ENCODE measurements at regions not wholly inside any gene's neighbourhood (a gene's known extent, or its start where the extent isn't known, plus 50 kb on each side); places are given as distances from the start of the nearest gene placed in this dataset.
"Not testable (repeated sequence)": the region's sequence is repeated elsewhere in the genome, so short reads cannot be mapped to it uniquely, and the experiment has no call there.

DNA sequence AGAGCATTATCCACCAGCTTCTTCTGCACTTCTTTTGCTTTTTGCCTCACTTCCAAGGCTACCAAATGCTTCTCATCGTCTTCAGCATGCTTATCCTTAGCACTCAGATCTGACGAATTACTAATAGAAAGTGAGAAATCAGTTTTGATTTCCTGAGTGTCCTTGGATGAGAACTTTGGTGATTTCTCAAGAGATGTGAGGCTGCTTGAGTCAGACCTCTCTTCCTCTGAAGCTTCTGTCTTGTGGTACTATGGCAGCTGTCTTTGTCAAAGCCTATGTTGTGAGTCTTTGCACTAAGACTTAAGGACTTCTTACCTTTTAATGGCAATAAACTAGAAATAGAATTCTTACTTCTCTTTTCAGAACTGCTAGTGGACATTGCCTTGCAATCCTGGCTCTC lies 169.9 kb downstream of the CPE start:
- no peak for DNase-seq

DNA sequence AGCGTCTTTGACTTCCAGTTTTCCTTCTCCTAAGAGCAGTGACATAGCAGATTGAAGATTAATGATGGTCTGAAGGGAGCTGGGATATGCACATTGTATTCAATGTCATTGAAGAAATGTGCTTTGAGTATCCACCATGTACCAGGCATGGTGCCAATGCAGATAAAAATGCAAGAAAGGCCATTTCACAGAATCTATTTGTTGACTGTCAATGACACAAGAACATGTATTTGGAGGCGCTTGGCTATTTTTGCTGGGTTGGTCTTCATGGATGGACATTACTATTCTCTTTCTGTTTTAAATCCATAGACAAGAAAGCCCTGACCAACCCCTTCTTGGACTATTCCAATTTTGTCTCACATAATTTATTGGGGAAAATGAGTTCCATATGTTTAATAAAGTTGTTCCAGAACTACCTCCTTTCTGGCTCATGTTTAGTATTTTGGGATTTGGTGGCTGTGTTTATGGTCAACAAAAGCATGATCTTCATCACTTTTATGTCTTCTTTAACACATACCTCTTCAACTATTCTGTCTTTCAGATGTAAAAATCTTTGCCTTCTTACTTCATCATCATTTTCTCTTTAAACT lies 174.5 kb downstream of the CPE start:
- no peak for DNase-seq

DNA sequence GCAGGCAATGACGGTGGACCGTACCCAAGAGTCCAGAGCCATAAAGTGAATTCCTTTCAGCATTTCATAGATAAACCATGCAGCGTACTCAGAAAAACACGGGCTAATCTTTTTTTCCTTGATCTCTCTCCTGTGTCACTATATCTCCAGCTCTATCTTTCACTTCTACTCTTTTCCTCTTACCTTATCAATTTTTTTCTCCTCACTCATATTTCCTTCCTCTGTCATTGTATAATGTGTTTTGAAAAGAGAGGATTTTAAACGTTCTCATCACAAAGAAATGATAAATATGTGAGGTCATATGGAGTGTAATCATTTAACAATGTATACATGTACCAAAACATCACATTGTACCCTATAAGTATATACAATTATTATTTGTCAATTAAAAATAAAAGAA lies 176.5 kb downstream of the CPE start:
- no peak for DNase-seq

DNA sequence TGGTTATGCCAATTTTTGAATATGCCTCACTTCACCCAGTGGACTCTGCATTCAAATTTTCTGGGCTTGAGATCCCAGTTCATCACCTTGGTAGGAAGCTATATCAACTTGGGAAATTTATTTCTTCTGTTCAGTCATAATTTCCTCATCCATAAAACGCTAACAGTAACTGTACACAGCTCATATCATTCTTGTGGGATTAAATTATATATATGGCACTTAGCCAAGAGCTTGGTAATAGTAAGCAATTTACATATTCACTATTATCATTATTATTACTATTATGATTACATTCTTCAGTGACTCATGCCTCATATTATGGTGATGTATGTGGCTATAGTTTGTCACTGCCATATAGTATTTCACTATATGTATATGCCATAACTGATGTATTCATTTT lies 177.6 kb downstream of the CPE start:
- no peak for DNase-seq

DNA sequence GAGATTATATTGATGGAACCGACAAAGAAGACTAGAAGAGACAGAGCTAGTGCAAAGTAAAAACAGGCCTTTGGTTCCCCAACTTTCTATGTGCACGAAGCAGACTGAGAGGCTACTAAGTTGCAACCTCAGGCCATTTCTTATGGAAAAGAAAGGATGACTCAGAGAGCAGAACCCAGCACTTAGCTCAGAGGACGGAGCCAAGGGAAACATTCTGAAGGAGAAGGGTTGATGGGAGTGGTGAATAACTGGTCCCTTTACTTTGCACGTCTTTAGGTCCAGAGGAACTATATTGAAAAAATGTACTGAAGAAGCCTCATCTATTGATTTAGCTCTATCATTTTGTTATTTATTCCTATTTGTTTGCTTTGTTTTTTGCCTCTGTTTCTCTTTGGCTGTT lies 182.1 kb downstream of the CPE start:
- DNase-seq, result no peak

DNA sequence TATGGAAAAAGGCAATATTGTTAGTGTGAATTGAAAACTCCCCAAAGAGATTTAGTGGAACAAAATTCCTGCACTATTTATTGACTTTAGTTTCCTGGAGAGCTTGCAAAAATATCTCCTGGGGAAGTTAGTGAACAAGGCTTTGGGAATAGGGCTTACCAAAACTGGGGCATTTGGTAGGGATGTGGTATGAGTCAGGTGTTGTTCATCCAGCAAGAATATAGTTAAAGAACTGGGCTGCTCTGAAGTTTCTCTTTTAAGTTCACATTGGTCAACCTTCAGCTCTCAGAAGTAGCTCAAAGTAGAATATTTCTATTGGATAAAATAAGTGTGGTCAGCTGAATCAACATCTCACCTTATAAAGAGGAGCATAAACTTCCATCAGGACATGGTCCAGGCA lies 185.0 kb downstream of the CPE start:
- no peak for DNase-seq

DNA sequence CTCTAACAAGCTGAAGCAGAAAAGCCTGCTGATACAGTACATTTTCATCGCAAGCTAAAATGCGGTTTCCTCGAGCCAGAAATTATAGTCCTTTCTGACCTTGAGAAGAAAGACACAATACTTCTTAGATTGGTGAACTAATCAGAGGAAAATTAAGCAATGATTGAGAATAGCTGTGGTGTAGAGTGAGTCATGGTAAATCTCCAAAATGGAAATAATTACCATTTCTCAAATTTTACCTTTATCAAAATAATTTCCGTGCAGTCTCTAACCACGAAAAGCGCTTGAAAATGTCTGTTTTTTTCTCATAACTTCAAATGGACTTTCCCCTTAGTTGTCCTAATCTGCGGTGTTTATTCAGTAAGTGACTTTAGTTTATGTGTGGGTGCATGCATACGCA lies 190.2 kb downstream of the CPE start:
- DNase-seq, result no peak

DNA sequence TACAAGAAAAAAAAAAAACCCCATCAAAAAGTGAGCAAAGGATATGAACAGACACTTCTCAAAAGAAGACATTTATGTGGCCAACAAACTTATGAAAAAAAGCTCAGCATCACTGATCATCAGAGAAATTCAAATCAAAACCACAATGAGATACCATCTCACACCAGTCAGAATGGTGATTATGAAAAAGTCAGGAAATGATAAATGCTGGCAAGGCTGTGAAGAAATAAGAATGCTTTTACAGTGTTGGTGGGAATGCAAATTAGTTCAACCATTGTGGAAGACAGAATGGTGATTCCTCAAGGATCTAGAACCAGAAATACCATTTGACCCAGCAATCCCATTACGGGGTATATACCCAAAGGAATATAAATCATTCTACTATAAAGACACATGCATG lies 192.7 kb downstream of the CPE start:
- DNase-seq, result not testable (repeated sequence)

DNA sequence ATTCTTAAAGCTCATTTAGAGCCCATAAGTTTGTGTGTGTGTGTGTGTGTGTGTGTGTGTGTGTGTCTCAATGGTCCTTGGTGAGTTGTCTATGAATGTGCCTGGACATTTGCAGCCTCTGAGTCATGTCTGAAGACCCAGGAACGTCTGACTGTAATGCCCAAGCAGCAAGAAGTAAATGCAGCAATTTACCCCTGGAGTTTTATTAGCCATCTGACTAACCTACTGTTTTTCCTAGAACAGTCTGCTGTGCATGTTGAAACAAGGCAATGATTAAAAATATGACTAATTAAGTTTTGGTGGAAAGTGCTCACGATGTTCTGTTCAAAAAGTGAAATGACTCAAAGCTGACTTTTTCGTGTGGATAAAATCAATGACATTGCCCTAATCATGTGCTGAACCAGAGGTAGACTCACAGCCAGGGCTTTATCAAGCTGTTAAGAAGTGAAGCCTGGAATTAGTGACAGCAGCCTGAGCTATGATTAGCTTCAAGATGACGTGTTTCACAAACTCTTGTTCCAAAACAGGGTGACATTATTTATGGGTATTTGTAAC lies 201.6 kb downstream of the CPE start:
- DNase-seq, result no peak

DNA sequence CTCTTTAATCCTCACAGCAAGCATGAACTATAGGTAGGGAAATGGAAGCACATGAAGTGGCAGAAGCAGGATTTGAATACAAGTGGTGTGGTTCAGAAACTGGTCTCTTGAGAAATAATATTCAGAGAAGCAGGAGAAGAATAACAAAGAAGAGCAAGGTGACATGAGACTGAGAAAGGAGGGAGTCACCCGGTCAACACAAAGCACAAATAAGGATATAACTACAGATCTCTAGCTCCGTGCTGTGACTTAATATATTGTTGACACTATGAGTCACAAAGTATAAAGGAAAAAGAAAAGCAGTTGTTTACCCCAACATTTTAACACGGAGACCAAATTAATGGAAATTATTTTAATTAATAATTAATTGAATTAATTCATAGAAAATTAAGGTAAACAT lies 204.5 kb downstream of the CPE start:
- no peak for DNase-seq

DNA sequence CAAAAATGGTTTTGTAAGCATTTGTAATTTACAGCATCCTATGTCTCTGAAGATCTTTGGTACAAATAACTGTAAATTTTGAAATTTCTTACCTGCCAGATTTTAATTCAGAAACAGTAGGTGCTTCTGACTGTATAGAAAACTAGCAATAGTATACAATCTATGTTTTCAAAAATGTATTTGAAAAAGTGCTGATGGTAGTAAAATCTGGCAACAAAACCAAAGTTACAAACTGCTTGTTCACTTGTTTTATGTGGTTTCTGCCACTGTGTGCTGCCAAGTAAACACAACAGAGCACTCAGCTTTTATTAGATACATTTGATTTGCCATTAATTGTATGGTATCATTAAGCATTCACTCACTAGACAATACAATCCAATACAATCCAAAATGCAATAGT lies 206.1 kb downstream of the CPE start:
- no peak for DNase-seq

DNA sequence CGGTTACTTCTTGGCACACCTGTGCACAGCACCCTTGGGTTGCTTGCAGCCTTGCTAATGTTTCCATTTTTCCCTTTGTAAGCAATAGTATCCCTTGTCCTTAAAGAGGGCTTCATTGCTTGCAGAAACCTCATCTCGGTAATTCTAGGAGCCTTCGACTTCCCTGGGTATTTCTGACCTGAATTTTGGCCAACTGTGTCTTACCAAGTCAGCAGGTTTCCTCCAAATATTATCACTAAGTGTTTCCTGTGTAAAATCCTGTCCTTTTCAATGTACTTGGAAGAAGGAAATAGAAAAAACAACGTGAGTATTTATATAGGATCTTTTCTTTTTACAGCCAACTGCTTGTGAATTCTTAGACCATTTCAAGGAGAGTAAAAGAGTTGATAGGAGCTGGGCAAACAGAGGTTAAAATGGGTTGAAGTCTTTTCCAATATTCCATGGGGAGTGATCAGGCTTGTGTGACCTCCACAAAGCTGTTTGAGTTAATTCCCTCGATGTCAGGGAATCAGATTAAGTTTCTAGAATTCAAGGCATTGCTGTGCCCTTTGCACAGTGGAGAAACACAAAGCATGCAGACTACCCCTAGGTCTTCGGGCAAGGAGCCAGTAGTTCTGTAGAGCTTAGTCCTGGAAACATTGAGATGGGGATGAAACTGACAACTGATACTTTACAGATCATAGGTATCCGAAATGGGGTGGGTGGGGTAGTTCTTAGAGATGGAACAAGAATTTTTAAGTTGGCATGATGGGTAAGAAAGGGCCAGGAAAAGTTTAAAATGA lies 209.9 kb downstream of the CPE start:
- DNase-seq, result no peak

DNA sequence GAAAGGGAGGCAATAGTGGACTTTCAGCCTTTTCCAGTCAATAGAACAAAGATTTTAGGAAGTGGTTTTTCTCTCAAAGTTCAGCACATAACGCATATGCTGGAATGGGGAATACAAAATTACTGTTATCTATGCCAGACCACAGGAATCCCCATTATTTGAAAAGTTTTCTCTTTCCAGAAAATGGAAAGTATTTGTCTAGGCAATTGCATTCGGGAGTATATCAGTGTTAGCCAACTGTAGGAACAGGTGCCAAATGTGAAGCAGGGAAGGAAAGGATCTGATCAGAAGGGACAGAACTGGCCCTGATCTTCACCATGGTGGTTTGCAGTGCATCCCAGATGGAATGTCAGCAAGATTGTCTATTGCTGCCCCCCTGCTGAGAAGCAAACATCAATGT lies 213.6 kb downstream of the CPE start:
- DNase-seq, result no peak

DNA sequence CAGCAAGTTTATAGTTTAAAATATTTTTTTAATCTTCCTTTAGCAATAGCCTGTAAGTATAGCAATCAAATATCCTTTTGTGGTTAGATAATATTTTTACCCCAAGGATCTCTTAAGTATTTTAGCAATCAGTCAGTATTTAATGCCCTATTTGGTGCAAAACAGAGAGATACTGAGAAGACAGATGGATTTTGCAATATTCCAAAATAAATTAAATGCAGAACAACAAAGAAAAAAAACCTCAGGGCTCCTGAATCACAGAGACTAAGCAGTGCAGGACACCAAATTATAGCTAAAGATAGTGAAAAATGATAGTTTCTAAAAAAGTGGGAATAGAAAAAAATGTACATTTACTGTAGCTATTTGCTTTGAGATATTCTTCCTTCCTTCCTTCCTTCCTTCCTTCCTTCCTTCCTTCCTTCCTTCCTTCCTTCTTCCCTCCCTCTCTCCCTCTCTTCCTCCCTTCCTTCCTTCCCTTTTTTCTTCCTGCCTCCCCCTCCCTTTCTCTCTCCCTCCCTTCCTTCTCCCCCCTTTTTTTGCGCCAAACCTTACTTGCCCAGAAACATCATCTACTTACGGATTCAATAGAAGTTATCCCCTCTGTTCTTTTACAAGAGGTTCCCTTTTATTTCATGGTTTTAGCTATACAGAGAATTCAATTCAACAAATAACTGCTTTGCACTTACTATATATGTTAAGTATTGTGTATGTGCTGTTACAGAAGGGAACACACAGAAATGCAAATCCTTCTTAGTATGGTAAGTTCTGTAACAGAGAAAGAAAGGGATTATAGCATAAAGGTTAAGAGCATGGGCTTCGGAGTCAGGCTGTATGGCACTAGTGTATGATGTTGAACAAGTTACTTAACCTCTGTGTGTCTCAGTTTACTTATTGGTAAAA lies 219.0 kb downstream of the CPE start:
- DNase-seq, result no peak

DNA sequence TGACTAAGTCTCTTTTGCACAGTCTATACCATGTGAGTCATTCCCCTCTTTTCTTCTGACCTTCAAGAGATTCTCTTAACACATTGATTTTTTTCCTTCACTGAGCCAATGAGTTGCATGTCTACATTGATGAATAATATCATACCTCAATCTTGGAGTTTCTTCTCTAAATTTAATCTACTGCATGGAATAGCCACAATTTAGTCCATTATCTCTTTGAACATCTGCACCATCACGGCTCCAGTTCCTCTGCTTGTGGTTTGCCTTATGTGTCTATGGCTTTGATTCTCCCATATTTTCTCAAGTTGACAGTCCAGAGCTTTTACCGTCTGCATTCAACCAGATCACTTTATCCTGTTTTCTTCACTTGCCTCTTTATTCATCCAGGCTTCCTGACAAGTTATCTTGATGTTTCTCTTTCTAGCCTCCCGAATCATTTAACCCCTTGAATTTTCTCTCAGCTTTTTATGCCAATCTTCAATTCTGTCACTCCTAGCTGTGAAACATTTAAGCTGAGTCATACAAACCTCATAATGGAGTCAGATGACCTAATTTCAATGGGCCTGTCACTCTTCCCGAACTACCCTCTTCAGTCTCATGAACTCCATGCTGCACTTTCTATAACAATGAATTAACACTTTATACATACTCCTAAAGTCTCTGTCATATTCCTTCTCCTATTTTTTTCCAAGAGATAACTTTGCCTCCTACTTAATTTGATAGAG lies 222.3 kb downstream of the CPE start:
- DNase-seq, result no peak

DNA sequence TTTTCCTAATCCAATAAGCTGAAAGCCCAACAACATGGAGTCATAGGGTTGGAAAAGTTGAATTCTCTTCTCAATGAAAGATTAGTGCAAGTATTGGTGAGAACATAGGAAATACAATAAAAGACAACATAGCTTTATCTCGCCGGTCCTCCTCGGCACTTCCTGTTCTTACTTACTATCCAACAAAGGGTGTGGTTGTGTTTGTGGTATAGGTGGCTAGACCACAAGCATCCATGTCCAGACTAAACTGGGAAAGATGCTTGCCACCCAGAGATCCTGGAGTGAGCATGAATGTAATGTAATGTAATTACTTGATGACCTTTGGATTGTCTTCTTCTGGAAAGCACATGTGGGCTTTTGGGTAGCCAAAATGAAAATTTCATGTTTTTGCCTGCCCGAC lies 223.8 kb downstream of the CPE start:
- no peak for DNase-seq

DNA sequence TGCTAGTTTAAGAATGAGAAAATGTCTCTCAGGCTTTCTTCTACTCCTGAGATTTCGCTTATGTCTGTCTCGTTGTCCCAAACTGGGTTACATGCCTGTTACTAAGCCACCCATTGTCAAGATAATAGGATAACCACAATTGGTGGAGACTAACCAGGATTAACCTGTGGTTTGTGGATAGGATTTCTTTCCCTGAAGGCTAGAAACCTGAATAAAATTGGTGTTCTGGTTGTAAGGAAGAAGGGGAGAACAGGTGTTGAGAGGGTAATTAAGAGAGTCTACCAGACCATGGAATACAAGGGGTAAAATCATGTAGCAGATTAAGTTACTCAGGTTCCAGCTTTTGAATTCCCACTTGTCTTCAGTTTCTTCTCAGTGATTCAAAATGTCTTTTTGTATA lies 225.4 kb downstream of the CPE start:
- DNase-seq, result no peak

DNA sequence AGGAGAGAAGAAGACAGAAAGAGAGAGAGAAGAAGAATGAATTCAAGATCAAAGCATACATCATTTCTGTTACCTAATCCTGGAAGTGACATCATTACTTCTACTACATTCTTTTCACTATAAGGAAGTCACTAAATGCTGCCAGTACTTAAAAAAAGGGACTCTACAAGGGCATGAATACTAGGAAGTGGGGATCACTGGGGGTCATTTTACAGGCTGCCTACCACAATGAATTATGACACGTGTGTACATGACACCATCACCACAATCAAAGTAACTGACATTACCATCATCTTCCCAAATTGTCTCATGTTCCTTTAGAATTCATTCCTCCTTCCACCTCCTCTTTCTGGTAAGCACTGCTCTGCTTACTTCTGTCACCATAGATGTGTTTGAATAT lies 227.0 kb downstream of the CPE start:
- DNase-seq, result no peak

DNA sequence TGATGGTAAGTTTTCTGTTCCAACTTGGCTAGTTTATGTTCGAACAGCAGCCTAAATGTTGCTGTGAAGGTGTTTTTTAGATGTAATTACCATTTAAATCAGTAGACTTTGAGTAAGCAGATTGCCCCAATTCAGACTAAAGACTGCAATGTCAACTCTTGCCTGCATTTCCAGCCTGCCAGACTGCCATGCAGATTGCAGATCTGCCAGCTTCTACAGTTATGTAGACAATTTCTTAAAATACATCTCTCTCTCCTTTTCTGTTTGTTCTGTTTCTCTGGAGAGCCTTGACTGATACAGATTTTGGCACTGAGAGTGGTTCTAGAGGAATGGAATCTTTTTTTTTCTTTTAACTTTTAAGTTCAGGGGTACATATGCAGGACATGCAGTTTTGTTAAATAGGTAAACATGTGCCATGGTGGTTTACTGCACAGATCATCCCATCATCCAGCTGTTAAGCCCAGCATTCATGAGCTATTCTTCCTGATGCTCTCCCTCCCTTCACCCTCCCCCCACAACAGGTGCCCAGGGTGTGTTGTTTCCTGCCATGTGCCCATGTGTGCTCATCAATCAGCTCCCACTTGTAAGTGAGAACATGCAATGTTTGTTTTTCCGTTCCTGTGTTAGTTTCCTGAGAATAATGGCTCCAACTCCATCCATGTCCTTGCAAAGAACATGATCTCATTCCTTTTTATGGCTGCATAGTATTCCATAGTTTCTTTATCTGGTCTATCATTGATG lies 227.8 kb downstream of the CPE start:
- no peak for DNase-seq

DNA sequence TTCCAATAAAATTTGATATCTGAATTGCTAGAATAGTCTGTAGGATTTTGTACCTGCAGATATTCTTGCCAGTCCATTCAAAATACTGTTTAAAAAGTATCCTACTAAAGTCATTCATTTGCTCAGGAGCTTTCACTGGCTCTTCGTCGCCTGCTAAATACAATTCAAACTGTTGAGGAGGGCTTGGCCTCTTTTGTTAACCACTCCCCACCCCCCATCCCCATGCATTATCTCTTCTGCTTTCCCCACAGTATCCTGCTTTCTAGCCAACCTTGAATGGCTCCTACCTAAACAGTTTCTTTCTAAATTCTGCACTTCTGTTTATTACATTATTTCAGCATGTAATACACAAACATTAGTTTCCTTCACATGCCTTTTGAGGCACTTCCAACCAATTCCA lies 230.8 kb downstream of the CPE start:
- DNase-seq, result no peak

Measured in renal pelvis (tissue), 1 donor.